ENCODE measurements at regions not wholly inside any gene's neighbourhood (a gene's known extent, or its start where the extent isn't known, plus 50 kb on each side); places are given as distances from the start of the nearest gene placed in this dataset.

GRCh38 chr18:76167410-76167809, 327.6 kb downstream of the ZNF516 start:
- H3K4me3 ChIP-seq (ENCODE audit: low read depth in 1 of 2, low read length in 2 of 2), result no peak overlapping the region
- no peaks in the 10 kb centered on the region for H3K4me1 ChIP-seq (ENCODE audit: control insufficient read depth in 1 of 2, insufficient read depth in 2 of 2, low read length in 2 of 2)
- no peak overlapping the region for H3K27ac ChIP-seq (ENCODE audit: low read depth, low read length)
- no peaks in the 10 kb centered on the region for H3K36me3 ChIP-seq (ENCODE audit: control insufficient read depth in 1 of 2, insufficient read depth in 2 of 2, low read length in 2 of 2)
- H3K9ac ChIP-seq (ENCODE audit: low read depth in 1 of 2, low read length in 2 of 2), result no peak overlapping the region
- no peaks in the 10 kb centered on the region for H3K27me3 ChIP-seq (ENCODE audit: control insufficient read depth in 1 of 2, insufficient read depth in 2 of 2, low read length in 2 of 2)
- no peaks in the 10 kb centered on the region for H3K9me3 ChIP-seq (ENCODE audit: control insufficient read depth in 1 of 2, low read length in 2 of 2)

DNA sequence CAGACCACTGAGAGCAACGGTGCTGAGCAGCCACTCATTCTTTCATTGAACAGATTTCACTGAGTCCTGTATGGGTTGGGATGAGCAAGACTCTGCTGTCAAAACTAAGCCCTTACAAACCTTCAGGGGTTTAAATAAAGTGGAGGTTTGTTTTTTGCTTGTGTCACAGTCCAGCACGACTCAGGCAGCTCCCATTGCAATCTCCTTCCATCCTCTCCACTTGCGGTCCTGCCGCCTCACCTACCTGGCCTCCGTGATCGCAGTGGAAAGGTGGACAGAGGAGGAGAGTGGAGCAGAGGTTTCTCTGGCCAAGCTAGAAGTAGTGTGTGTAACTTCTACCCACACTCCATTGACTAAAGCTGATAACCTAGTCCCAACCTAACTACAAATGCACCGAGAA, 332.2 kb downstream of the ZNF516 start:
- Histone ChIP-seq H3K27me3 (ENCODE audit: control insufficient read depth in 1 of 2, insufficient read depth in 2 of 2, low read length in 2 of 2) (no peaks in the 10 kb centered on the region), H3K4me3 (ENCODE audit: low read depth in 1 of 2, low read length in 2 of 2) (no peak overlapping the region), H3K27ac (ENCODE audit: low read depth, low read length) (no peak overlapping the region), H3K36me3 (ENCODE audit: control insufficient read depth in 1 of 2, insufficient read depth in 2 of 2, low read length in 2 of 2) (no peaks in the 10 kb centered on the region), H3K9me3 (ENCODE audit: control insufficient read depth in 1 of 2, low read length in 2 of 2) (no peaks in the 10 kb centered on the region), H3K4me1 (ENCODE audit: control insufficient read depth in 1 of 2, insufficient read depth in 2 of 2, low read length in 2 of 2) (no peaks in the 10 kb centered on the region), H3K9ac (ENCODE audit: low read depth in 1 of 2, low read length in 2 of 2) (no peak overlapping the region)

DNA sequence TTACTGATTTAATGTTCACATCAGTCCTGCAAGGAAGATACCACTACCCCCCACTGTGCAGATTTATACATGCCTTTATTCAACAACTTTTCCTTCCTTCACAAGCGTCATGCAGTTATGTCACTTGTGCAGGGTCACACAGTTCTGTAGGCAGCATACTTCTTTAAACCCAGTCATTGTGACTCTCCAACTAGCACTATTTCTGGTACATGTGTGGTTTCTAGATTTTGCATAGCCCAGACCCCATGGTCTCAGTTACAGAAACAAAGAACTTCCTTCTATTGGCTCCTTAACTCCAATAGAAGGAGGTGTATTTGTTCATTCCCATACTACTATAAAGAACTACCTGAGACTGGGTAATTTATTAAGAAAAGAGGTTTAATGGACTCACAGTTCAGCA, 333.1 kb downstream of the ZNF516 start:
- Histone ChIP-seq H3K4me1 (ENCODE audit: control insufficient read depth in 1 of 2, insufficient read depth in 2 of 2, low read length in 2 of 2) (no peaks in the 10 kb centered on the region), H3K9ac (ENCODE audit: low read depth in 1 of 2, low read length in 2 of 2) (no peak overlapping the region), H3K9me3 (ENCODE audit: control insufficient read depth in 1 of 2, low read length in 2 of 2) (no peaks in the 10 kb centered on the region), H3K4me3 (ENCODE audit: low read depth in 1 of 2, low read length in 2 of 2) (no peak overlapping the region), H3K27me3 (ENCODE audit: control insufficient read depth in 1 of 2, insufficient read depth in 2 of 2, low read length in 2 of 2) (no peaks in the 10 kb centered on the region), H3K27ac (ENCODE audit: low read depth, low read length) (no peak overlapping the region), H3K36me3 (ENCODE audit: control insufficient read depth in 1 of 2, insufficient read depth in 2 of 2, low read length in 2 of 2) (no peaks in the 10 kb centered on the region)

DNA sequence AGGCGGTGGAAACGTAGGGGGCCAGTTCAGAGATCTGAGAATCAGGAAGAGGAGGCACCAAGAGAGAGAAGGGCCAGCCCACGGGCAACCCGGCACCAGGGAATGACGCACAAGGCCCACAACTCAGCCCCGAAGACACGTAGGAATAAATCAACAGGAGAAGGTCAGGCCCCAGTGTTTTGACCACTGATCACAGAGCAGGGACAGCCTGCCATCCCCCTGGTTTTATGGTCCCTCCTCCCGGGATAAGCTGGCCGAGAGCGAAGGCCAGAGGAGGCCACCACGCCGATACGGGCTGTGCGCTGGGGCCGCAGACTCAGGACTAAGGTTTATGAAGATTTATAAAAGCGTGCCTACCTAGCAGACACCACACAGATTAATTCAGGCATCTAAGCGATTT, 341.4 kb downstream of the ZNF516 start:
- Histone ChIP-seq H3K27me3 (ENCODE audit: control insufficient read depth in 1 of 2, insufficient read depth in 2 of 2, low read length in 2 of 2) (no peaks in the 10 kb centered on the region), H3K36me3 (ENCODE audit: control insufficient read depth in 1 of 2, insufficient read depth in 2 of 2, low read length in 2 of 2) (no peaks in the 10 kb centered on the region), H3K27ac (ENCODE audit: low read depth, low read length) (no peak overlapping the region), H3K9me3 (ENCODE audit: control insufficient read depth in 1 of 2, low read length in 2 of 2) (no peaks in the 10 kb centered on the region), H3K4me1 (ENCODE audit: control insufficient read depth in 1 of 2, insufficient read depth in 2 of 2, low read length in 2 of 2) (no peaks in the 10 kb centered on the region), H3K4me3 (ENCODE audit: low read depth in 1 of 2, low read length in 2 of 2) (no peak overlapping the region), H3K9ac (ENCODE audit: low read depth in 1 of 2, low read length in 2 of 2) (no peak overlapping the region)

DNA sequence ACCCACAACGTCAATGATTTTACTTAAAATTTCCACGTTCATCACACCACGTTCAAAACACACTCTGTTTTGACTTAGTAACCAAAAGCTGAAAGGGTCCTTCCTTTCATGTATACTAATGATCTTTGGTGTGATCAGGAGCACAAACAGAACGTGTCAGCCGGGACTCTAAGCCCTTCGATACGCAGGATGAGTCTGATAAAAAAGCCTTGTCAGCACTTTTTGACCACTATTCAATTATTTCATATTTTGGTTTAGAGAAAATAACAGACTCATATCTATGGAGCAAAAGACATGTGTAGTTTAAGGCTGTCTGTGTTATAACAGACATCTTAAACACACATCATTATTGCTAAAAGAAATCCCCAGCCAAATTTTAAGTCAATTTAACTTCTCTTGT, 345.3 kb downstream of the ZNF516 start:
- no peaks in the 10 kb centered on the region for H3K27me3 ChIP-seq (ENCODE audit: control insufficient read depth in 1 of 2, insufficient read depth in 2 of 2, low read length in 2 of 2)
- H3K4me1 ChIP-seq (ENCODE audit: control insufficient read depth in 1 of 2, insufficient read depth in 2 of 2, low read length in 2 of 2), result no peaks in the 10 kb centered on the region
- H3K27ac ChIP-seq (ENCODE audit: low read depth, low read length), result no peak overlapping the region
- no peaks in the 10 kb centered on the region for H3K9me3 ChIP-seq (ENCODE audit: control insufficient read depth in 1 of 2, low read length in 2 of 2)
- H3K9ac ChIP-seq (ENCODE audit: low read depth in 1 of 2, low read length in 2 of 2), result no peak overlapping the region
- no peaks in the 10 kb centered on the region for H3K36me3 ChIP-seq (ENCODE audit: control insufficient read depth in 1 of 2, insufficient read depth in 2 of 2, low read length in 2 of 2)
- H3K4me3 ChIP-seq (ENCODE audit: low read depth in 1 of 2, low read length in 2 of 2), result no peak overlapping the region

GRCh38 chr18:76149284-76149683, 345.8 kb downstream of the ZNF516 start:
- H3K9me3 ChIP-seq (ENCODE audit: control insufficient read depth in 1 of 2, low read length in 2 of 2), result no peaks in the 10 kb centered on the region
- H3K4me3 ChIP-seq (ENCODE audit: low read depth in 1 of 2, low read length in 2 of 2), result no peak overlapping the region
- H3K27ac ChIP-seq (ENCODE audit: low read depth, low read length), result no peak overlapping the region
- no peak overlapping the region for H3K9ac ChIP-seq (ENCODE audit: low read depth in 1 of 2, low read length in 2 of 2)
- H3K4me1 ChIP-seq (ENCODE audit: control insufficient read depth in 1 of 2, insufficient read depth in 2 of 2, low read length in 2 of 2), result no peaks in the 10 kb centered on the region
- H3K27me3 ChIP-seq (ENCODE audit: control insufficient read depth in 1 of 2, insufficient read depth in 2 of 2, low read length in 2 of 2), result no peaks in the 10 kb centered on the region
- H3K36me3 ChIP-seq (ENCODE audit: control insufficient read depth in 1 of 2, insufficient read depth in 2 of 2, low read length in 2 of 2), result no peaks in the 10 kb centered on the region

DNA sequence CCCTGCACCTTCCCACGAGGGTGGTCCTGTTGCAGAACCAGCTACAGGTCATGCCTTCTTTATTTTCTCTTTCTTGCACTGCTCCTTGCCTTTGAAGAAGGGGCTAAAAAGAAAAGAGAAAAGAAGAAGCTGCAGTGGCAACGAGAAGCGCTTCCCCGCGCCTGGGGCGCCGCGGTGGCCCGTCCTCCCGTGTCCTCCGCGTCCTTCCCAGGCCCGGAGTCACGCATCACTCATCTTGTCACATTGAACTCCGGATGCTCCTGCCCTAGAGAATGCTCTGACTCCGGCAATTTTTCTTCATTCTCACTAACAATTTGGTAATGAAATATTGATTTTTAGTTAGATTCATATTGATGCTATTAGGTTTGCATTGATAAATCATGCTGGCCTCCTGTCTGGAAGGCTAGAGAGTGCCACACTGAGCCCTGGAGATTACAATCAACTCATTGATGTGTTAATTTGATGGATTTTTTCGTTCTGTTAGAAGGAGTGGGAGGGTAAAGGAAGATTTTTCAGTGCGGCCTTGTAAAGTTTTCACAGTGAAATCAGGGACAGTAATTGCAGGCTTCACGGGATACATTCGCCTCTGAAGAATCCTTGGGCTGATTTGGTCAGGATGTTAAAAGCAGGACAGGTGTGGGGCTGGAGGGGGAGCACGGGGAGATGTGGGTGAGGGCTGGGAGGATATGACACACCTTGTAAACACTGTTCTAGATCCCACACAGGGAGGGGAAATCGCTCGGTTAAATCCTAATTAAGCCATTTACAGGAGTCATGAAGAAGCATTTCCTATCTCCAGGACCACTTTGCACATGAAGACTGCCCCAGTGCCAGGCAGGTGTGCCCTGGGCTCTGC, 349.3 kb downstream of the ZNF516 start:
- Histone ChIP-seq H3K27ac (ENCODE audit: low read depth, low read length) (no peak overlapping the region), H3K9ac (ENCODE audit: low read depth in 1 of 2, low read length in 2 of 2) (no peak overlapping the region), H3K36me3 (ENCODE audit: control insufficient read depth in 1 of 2, insufficient read depth in 2 of 2, low read length in 2 of 2) (no peaks in the 10 kb centered on the region), H3K4me3 (ENCODE audit: low read depth in 1 of 2, low read length in 2 of 2) (no peak overlapping the region), H3K9me3 (ENCODE audit: control insufficient read depth in 1 of 2, low read length in 2 of 2) (no peaks in the 10 kb centered on the region), H3K27me3 (ENCODE audit: control insufficient read depth in 1 of 2, insufficient read depth in 2 of 2, low read length in 2 of 2) (no peaks in the 10 kb centered on the region), H3K4me1 (ENCODE audit: control insufficient read depth in 1 of 2, insufficient read depth in 2 of 2, low read length in 2 of 2) (no peaks in the 10 kb centered on the region)

DNA sequence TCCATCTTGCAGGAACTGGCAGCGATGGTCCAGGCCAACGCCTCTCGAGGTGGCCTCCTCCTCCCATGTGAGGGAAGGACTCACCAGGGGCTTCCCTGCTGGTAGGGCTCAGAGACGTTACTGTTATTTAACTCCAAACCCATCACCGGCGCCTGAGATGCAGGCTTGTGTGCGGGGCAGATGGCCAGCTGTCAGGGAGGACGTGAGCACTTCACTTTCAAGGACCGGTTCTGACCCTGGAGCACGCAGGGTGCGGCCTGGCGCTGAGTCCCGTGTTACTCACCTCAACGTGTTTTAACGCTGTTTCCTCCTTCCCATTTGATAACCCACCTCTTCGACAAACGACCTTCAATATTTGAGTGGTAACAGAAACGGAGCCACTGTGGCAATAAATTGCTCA, 350.2 kb downstream of the ZNF516 start:
- Histone ChIP-seq H3K4me1 (ENCODE audit: control insufficient read depth in 1 of 2, insufficient read depth in 2 of 2, low read length in 2 of 2) (no peaks in the 10 kb centered on the region), H3K9ac (ENCODE audit: low read depth in 1 of 2, low read length in 2 of 2) (no peak overlapping the region), H3K9me3 (ENCODE audit: control insufficient read depth in 1 of 2, low read length in 2 of 2) (no peaks in the 10 kb centered on the region), H3K4me3 (ENCODE audit: low read depth in 1 of 2, low read length in 2 of 2) (no peak overlapping the region), H3K36me3 (ENCODE audit: control insufficient read depth in 1 of 2, insufficient read depth in 2 of 2, low read length in 2 of 2) (no peaks in the 10 kb centered on the region), H3K27me3 (ENCODE audit: control insufficient read depth in 1 of 2, insufficient read depth in 2 of 2, low read length in 2 of 2) (no peaks in the 10 kb centered on the region), H3K27ac (ENCODE audit: low read depth, low read length) (no peak overlapping the region)

GRCh38 chr18:76142611-76143010, 352.4 kb downstream of the ZNF516 start:
- Histone ChIP-seq H3K27ac (ENCODE audit: low read depth, low read length) (no peak overlapping the region), H3K9me3 (ENCODE audit: control insufficient read depth in 1 of 2, low read length in 2 of 2) (no peaks in the 10 kb centered on the region), H3K9ac (ENCODE audit: low read depth in 1 of 2, low read length in 2 of 2) (no peak overlapping the region), H3K4me1 (ENCODE audit: control insufficient read depth in 1 of 2, insufficient read depth in 2 of 2, low read length in 2 of 2) (no peaks in the 10 kb centered on the region), H3K27me3 (ENCODE audit: control insufficient read depth in 1 of 2, insufficient read depth in 2 of 2, low read length in 2 of 2) (no peaks in the 10 kb centered on the region), H3K36me3 (ENCODE audit: control insufficient read depth in 1 of 2, insufficient read depth in 2 of 2, low read length in 2 of 2) (no peaks in the 10 kb centered on the region), H3K4me3 (ENCODE audit: low read depth in 1 of 2, low read length in 2 of 2) (no peak overlapping the region)

DNA sequence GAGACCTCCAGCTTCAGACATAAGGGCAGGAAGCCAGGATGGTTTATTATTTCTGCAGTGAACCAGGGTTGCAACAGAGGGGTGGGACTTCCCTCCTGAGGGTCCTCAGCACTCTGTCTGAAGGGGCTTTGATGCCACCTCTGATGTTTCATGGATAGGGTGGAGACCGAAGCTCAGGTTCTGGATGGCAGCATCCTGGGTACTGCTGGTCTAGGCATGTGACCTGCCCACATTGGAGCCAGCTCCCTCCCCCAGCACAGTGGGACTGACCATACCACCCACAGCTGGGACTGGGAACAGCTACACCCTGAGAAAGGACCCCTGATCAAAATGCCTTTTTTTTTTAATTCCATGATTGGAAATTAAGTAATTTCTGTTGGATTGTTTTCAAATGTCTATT, 355.2 kb downstream of the ZNF516 start:
- no peak overlapping the region for H3K4me3 ChIP-seq (ENCODE audit: low read depth in 1 of 2, low read length in 2 of 2)
- H3K27ac ChIP-seq (ENCODE audit: low read depth, low read length), result no peak overlapping the region
- no peaks in the 10 kb centered on the region for H3K27me3 ChIP-seq (ENCODE audit: control insufficient read depth in 1 of 2, insufficient read depth in 2 of 2, low read length in 2 of 2)
- H3K9ac ChIP-seq (ENCODE audit: low read depth in 1 of 2, low read length in 2 of 2), result no peak overlapping the region
- H3K36me3 ChIP-seq (ENCODE audit: control insufficient read depth in 1 of 2, insufficient read depth in 2 of 2, low read length in 2 of 2), result no peaks in the 10 kb centered on the region
- no peaks in the 10 kb centered on the region for H3K4me1 ChIP-seq (ENCODE audit: control insufficient read depth in 1 of 2, insufficient read depth in 2 of 2, low read length in 2 of 2)
- H3K9me3 ChIP-seq (ENCODE audit: control insufficient read depth in 1 of 2, low read length in 2 of 2), result peaks cover 0 to 4% of the 10 kb centered on the region in 2 donors
